H1 (cell line): ENCODE measurements at regions not wholly inside any gene's neighbourhood (a gene's known extent, or its start where the extent isn't known, plus 50 kb on each side); places are given as distances from the start of the nearest gene placed in this dataset.

Source experiments
- CTCF ChIA-PET: fragments of 300-600 bp; sonication (Branson Sonifier 250); formaldehyde crosslinking; loops from one replicate; lab custom pipeline; 2021; ENCODE audit not compliant: partially characterized antibody; lab: Charles Lee
- POLR2A ChIA-PET: fragments of 300-600 bp; sonication (Branson Sonifier 250); formaldehyde crosslinking; loops from one replicate; lab custom pipeline; 2021; ENCODE audit warnings: inconsistent platforms; ENCODE audit not compliant: partially characterized antibody; lab: Charles Lee
- DNase-seq, 2 experiments: peaks; one replicate each; pipeline versions ENCODE4 v3.0.0 to v3.0.0-alpha.2; 2010 to 2022; ENCODE audit warnings: low spot score in 2 of 2, low read depth in 1 of 2, mixed read lengths in 1 of 2
- FAIRE-seq: peaks from 2 replicates; lab custom pipeline; 2011; peaks lifted over from hg19 to GRCh38; lab: Jason Lieb, UNC
- H2AFZ ChIP-seq: 2 replicates; pipeline ENCODE4 v1.8.1; 2012; ENCODE audit warnings: low read length, inconsistent platforms
- H2AK5ac ChIP-seq: 2 replicates; pipeline ENCODE4 v1.6.1; 2013; ENCODE audit warnings: low read depth, low read length
- H2BK120ac ChIP-seq: replicated peaks from 2 replicates; pipeline ENCODE3; 2013; ENCODE audit warnings: low read depth, low read length, inconsistent platforms
- H2BK12ac ChIP-seq: 2 replicates; pipeline ENCODE4 v1.6.1; 2013; ENCODE audit warnings: low read depth, low read length
- H2BK15ac ChIP-seq: 2 replicates; pipeline ENCODE4 v1.6.1; 2013; ENCODE audit warnings: low read length
- H2BK20ac ChIP-seq: 2 replicates; pipeline ENCODE4 v1.6.1; 2013; ENCODE audit warnings: low read length
- H2BK5ac ChIP-seq: 2 replicates; pipeline ENCODE4 v1.6.1; 2013; ENCODE audit warnings: low read depth, low read length
- H3K14ac ChIP-seq: 2 replicates; pipeline ENCODE4 v1.6.1; 2013; ENCODE audit warnings: inconsistent platforms; ENCODE audit not compliant: insufficient read length
- H3K18ac ChIP-seq: 2 replicates; pipeline ENCODE4 v1.6.1; 2013; ENCODE audit warnings: low read length; ENCODE audit errors: extremely low read depth
- H3K23ac ChIP-seq: 2 replicates; pipeline ENCODE4 v1.6.1; 2013; ENCODE audit warnings: inconsistent platforms; ENCODE audit not compliant: insufficient read length
- H3K23me2 ChIP-seq: 2 replicates; pipeline ENCODE4 v1.6.1; 2013; ENCODE audit warnings: low read depth, low read length
- H3K27ac ChIP-seq: 2 replicates; pipeline ENCODE4 v1.6.1; 2011; ENCODE audit warnings: low read depth, low read length, inconsistent platforms
- H3K27me3 ChIP-seq, 4 experiments: replicated peaks in 1 of 4; 1 replicate in 1 of 4; 2 replicates in 3 of 4; pipeline versions ENCODE4 v1.6.1 to v1.8.1; 2011 to 2013; ENCODE audit warnings: low read length in 3 of 4, mild to moderate bottlenecking in 3 of 4, inconsistent platforms in 2 of 4, mixed read lengths in 2 of 4, moderate library complexity in 1 of 4; ENCODE audit not compliant: control insufficient read depth in 3 of 4, insufficient read depth in 3 of 4; ENCODE audit errors: extremely low read depth in 1 of 4
- H3K36me3 ChIP-seq, 4 experiments: 2 replicates each; pipeline versions ENCODE4 v1.6.1 to v1.8.1; 2011 to 2013; ENCODE audit warnings: mild to moderate bottlenecking in 4 of 4, low read length in 3 of 4, moderate library complexity in 2 of 4, control low read depth in 1 of 4, inconsistent platforms in 1 of 4; ENCODE audit not compliant: insufficient read depth in 4 of 4, control insufficient read depth in 2 of 4
- H3K4ac ChIP-seq: replicated peaks from 2 replicates; pipeline ENCODE3; 2013; ENCODE audit warnings: low read length, low read depth, mixed read lengths, inconsistent platforms; ENCODE audit not compliant: insufficient read length
- H3K4me1 ChIP-seq, 4 experiments: replicated peaks in 1 of 4; 1 replicate in 1 of 4; 2 replicates in 3 of 4; pipeline versions ENCODE4 v1.6.1 to v1.8.1; 2011 to 2013; ENCODE audit warnings: low read length in 3 of 4, inconsistent platforms in 2 of 4, mixed read lengths in 1 of 4; ENCODE audit not compliant: insufficient read depth in 4 of 4, control insufficient read depth in 3 of 4
- H3K4me2 ChIP-seq, 2 experiments: 2 replicates each; pipeline versions ENCODE4 v1.6.1 to v1.8.1; 2011 to 2013; ENCODE audit warnings: low read depth in 2 of 2, low read length in 2 of 2, control low read depth in 1 of 2, inconsistent platforms in 1 of 2, mild to moderate bottlenecking in 1 of 2; ENCODE audit not compliant: insufficient read depth in 1 of 2
- H3K4me3 ChIP-seq, 4 experiments: fragments of 200-600, 300-600 bp in 1 of 4; sonication (generic), shearing (Covaris generic), sonication (Bioruptor Twin) in 1 of 4; 2 replicates each; pipeline versions ENCODE4 v1.5.1 to v1.8.1; 2011 to 2016; ENCODE audit warnings: low read length in 4 of 4, low read depth in 3 of 4, control low read depth in 2 of 4, inconsistent platforms in 2 of 4, mild to moderate bottlenecking in 2 of 4, mixed read lengths in 1 of 4, moderate library complexity in 1 of 4; ENCODE audit not compliant: insufficient read depth in 2 of 4; ENCODE audit errors: extremely low read depth in 1 of 4
- H3K56ac ChIP-seq: replicated peaks from 2 replicates; pipeline ENCODE3; 2013; ENCODE audit warnings: low read depth, mild to moderate bottlenecking, mixed read lengths, low read length, inconsistent platforms; ENCODE audit not compliant: insufficient read length
- H3K79me1 ChIP-seq: 2 replicates; pipeline ENCODE4 v1.6.1; 2013; ENCODE audit warnings: low read depth, low read length, control low read depth
- H3K79me2 ChIP-seq, 2 experiments: 2 replicates each; pipeline versions ENCODE4 v1.6.1 to v1.8.1; 2012 to 2013; ENCODE audit warnings: low read length in 2 of 2, mild to moderate bottlenecking in 2 of 2, inconsistent platforms in 1 of 2; ENCODE audit not compliant: insufficient read depth in 2 of 2, control insufficient read depth in 1 of 2
- H3K9ac ChIP-seq, 4 experiments: replicated peaks in 1 of 4; 1 replicate in 1 of 4; 2 replicates in 3 of 4; pipeline versions ENCODE4 v1.6.1 to v1.8.1; 2011 to 2013; ENCODE audit warnings: low read depth in 3 of 4, low read length in 3 of 4, control low read depth in 2 of 4, mild to moderate bottlenecking in 2 of 4, moderate library complexity in 2 of 4, inconsistent platforms in 1 of 4; ENCODE audit errors: extremely low read depth in 1 of 4
- H3K9me3 ChIP-seq, 2 experiments: 2 replicates each; pipeline versions ENCODE4 v1.6.1 to v1.8.1; 2012 to 2013; ENCODE audit warnings: mild to moderate bottlenecking in 2 of 2, moderate library complexity in 2 of 2, control low read depth in 1 of 2, inconsistent platforms in 1 of 2, low read depth in 1 of 2, low read length in 1 of 2, mixed read lengths in 1 of 2; ENCODE audit not compliant: insufficient read depth in 2 of 2
- H4K20me1 ChIP-seq, 2 experiments: replicated peaks in 1 of 2; 2 replicates each; pipeline versions ENCODE3 to v1.8.1; 2011 to 2013; ENCODE audit warnings: inconsistent platforms in 2 of 2, low read length in 2 of 2, mild to moderate bottlenecking in 1 of 2; ENCODE audit not compliant: insufficient read depth in 2 of 2, control insufficient read depth in 1 of 2
- H4K5ac ChIP-seq: 2 replicates; pipeline ENCODE4 v1.6.1; 2013; ENCODE audit warnings: low read length, low read depth, mixed read lengths, inconsistent platforms; ENCODE audit not compliant: insufficient read length
- H4K8ac ChIP-seq: 2 replicates; pipeline ENCODE4 v1.8.0; 2013; ENCODE audit warnings: mild to moderate bottlenecking, moderate library complexity, low read length, inconsistent platforms; ENCODE audit not compliant: insufficient read depth; ENCODE audit errors: extremely low read depth
- H4K91ac ChIP-seq: replicated peaks from 2 replicates; pipeline ENCODE3; 2013; ENCODE audit warnings: low read length, mixed read lengths, inconsistent platforms; ENCODE audit not compliant: insufficient read length
- CHD7 ChIP-seq: fragments of 300-600 bp; sonication (generic); IDR thresholded peaks from 2 replicates; pipeline ENCODE4 v1.7.1; 2012; ENCODE audit warnings: low read length, moderate library complexity, mild to moderate bottlenecking, inconsistent platforms; ENCODE audit not compliant: insufficient replicate concordance
- WGBS, 2 experiments: shearing (Covaris generic) in 1 of 2; methylation state at CpG; one replicate each; pipeline versions ENCODE4 v1.1.6 to v1.1.7; 2013 to 2015; ENCODE audit warnings: low lambda C conversion rate in 2 of 2, mixed read lengths in 2 of 2, inconsistent platforms in 1 of 2, low coverage in 1 of 2, missing lambda C conversion rate in 1 of 2; ENCODE audit not compliant: insufficient replicate concordance in 2 of 2, insufficient coverage in 1 of 2, insufficient read length in 1 of 2; ENCODE audit errors: extremely low coverage in 1 of 2, missing lambda C conversion rate in 1 of 2; 5-methylcytosine and 5-hydroxymethylcytosine counted together

GRCh38 chr13:85089186-85089585 is 710.0 kb downstream of the SLITRK6 start:
- no peaks in the 10 kb centered on the region for H3K4me1 ChIP-seq
- no peaks in the 10 kb centered on the region for H3K36me3 ChIP-seq
- no peak overlapping the region for H2AK5ac ChIP-seq
- no peak overlapping the region for H3K56ac ChIP-seq
- POLR2A ChIA-PET = no interaction called here
- no peak overlapping the region for H3K4ac ChIP-seq
- H3K27me3 ChIP-seq = no peaks in the 10 kb centered on the region
- H4K8ac ChIP-seq = no peak overlapping the region
- H3K79me1 ChIP-seq = no peaks in the 10 kb centered on the region
- no peak overlapping the region for H3K4me3 ChIP-seq
- H3K23me2 ChIP-seq = no peaks in the 10 kb centered on the region
- no peak overlapping the region for H2BK15ac ChIP-seq
- no peak overlapping the region for H2BK5ac ChIP-seq
- no peak overlapping the region for H3K18ac ChIP-seq
- H2BK120ac ChIP-seq = no peak overlapping the region
- H3K27ac ChIP-seq = no peak overlapping the region
- CTCF ChIA-PET = interaction anchor here (0.6 to 1.2 kb wide), 3 partner anchors 10 to 1586 kb away, joined by 3 to 4 read pairs (median 4); no protein-coding TSS in a partner anchor
- WGBS, 2 experiments = 90% methylated on average over 2 of the region's 2 CpGs; no CpG with 5 or more reads in 1 of the 2 experiments
- H2AFZ ChIP-seq = no peak overlapping the region
- H4K5ac ChIP-seq = no peak overlapping the region
- no peak overlapping the region for H4K91ac ChIP-seq
- no peak overlapping the region for H3K23ac ChIP-seq
- no peak overlapping the region for H3K9ac ChIP-seq
- H2BK12ac ChIP-seq = no peak overlapping the region
- H3K4me2 ChIP-seq = no peak overlapping the region
- H3K79me2 ChIP-seq = no peaks in the 10 kb centered on the region
- no peak for FAIRE-seq
- H3K9me3 ChIP-seq = no peaks in the 10 kb centered on the region
- H2BK20ac ChIP-seq = no peak overlapping the region
- DNase-seq = no peak
- no peaks in the 10 kb centered on the region for H4K20me1 ChIP-seq
- H3K14ac ChIP-seq = no peak overlapping the region
- TF ChIP-seq CHD7 = no peak
